MM.1S (cell line): ENCODE measurements at regions not wholly inside any gene's neighbourhood (a gene's known extent, or its start where the extent isn't known, plus 50 kb on each side); places are given as distances from the start of the nearest gene placed in this dataset.

Experiments used
- CTCF ChIP-seq: fragments of 300-600 bp; sonication (generic); IDR thresholded peaks from 2 replicates; pipeline ENCODE4 v1.5.1; 2016; ENCODE audit warnings: antibody characterized with exemption, low read length, mixed read lengths
- EZH2 ChIP-seq: fragments of 300-600 bp; sonication (generic); optimal IDR thresholded peaks from 2 replicates; pipeline ENCODE3; 2017; ENCODE audit warnings: low read depth, mild to moderate bottlenecking, antibody characterized with exemption, low read length, mixed read lengths

- no peak for TF ChIP-seq EZH2
- TF ChIP-seq CTCF: no peak
Measured at GRCh38 chr5:3430691-3431090, 164.9 kb upstream of the IRX1 start.
